CD4-positive, alpha-beta T cell treated with Interferon alpha-2 for 1 hour (primary cell): ENCODE measurements at regions not wholly inside any gene's neighbourhood (a gene's known extent, or its start where the extent isn't known, plus 50 kb on each side); places are given as distances from the start of the nearest gene placed in this dataset.
"Not testable (repeated sequence)": the region's sequence is repeated elsewhere in the genome, so short reads cannot be mapped to it uniquely, and the experiment has no call there.

Source experiments
- DNase-seq, 2 donors: peaks; one replicate each; pipeline ENCODE4 v3.0.0-alpha.2; 2020 to 2022

- DNase-seq: not testable (repeated sequence)
Measured at GRCh38 chr17:27365329-27365945, 71.5 kb downstream of the WSB1 start.

- DNase-seq: no peak
Measured at GRCh38 chr17:27366437-27366836, 72.5 kb downstream of the WSB1 start.

GRCh38 chr17:27367121-27367981 is 73.4 kb downstream of the WSB1 start:
- DNase-seq: no peak

- no peak for DNase-seq
Measured at GRCh38 chr17:27368151-27368795, 74.4 kb downstream of the WSB1 start.

- DNase-seq: no peak
Measured at GRCh38 chr17:27368980-27369379, 75.1 kb downstream of the WSB1 start.

- no peak for DNase-seq
Measured at GRCh38 chr17:27370776-27371175, 76.9 kb downstream of the WSB1 start.

GRCh38 chr17:27373695-27374094 is 79.8 kb downstream of the WSB1 start:
- not testable (repeated sequence) for DNase-seq

GRCh38 chr17:27376637-27377547 is 79.4 kb upstream of the KSR1 start:
- DNase-seq: no peak

GRCh38 chr17:27378482-27379175 is 77.6 kb upstream of the KSR1 start:
- no peak for DNase-seq

- no peak for DNase-seq
Measured at GRCh38 chr17:27379888-27380533, 76.2 kb upstream of the KSR1 start.

- DNase-seq: no peak
Measured at GRCh38 chr17:27380551-27380950, 75.7 kb upstream of the KSR1 start.

- DNase-seq: peak; percentile 72 to 78
Measured at GRCh38 chr17:27381007-27381501, 75.2 kb upstream of the KSR1 start.

GRCh38 chr17:27382025-27382424 is 74.2 kb upstream of the KSR1 start:
- DNase-seq: no peak

GRCh38 chr17:27384261-27384701 is 72.0 kb upstream of the KSR1 start:
- no peak for DNase-seq

GRCh38 chr17:27384726-27385125 is 71.5 kb upstream of the KSR1 start:
- no peak for DNase-seq

GRCh38 chr17:27385626-27386025 is 70.6 kb upstream of the KSR1 start:
- DNase-seq: no peak

- no peak for DNase-seq
Measured at GRCh38 chr17:27386206-27387075, 69.8 kb upstream of the KSR1 start.

GRCh38 chr17:27389542-27390140 is 66.6 kb upstream of the KSR1 start:
- DNase-seq: no peak

- no peak for DNase-seq
Measured at GRCh38 chr17:27390540-27390939, 65.7 kb upstream of the KSR1 start.

GRCh38 chr17:27391427-27391826 is 64.8 kb upstream of the KSR1 start:
- DNase-seq: no peak
